MM.1S (cell line): ENCODE measurements at regions not wholly inside any gene's neighbourhood (a gene's known extent, or its start where the extent isn't known, plus 50 kb on each side); places are given as distances from the start of the nearest gene placed in this dataset.

Source experiments
- DNase-seq: peaks from one replicate; pipeline ENCODE4 v3.0.0-alpha.2; 2015
- H2AFZ ChIP-seq: fragments of 300-600 bp; sonication (generic); 2 replicates; pipeline ENCODE4 v1.6.0; 2016; ENCODE audit warnings: antibody characterized with exemption, low read length
- H3F3A ChIP-seq: fragments of 300-600 bp; sonication (generic); 2 replicates; pipeline ENCODE4 v1.6.1; 2016; ENCODE audit warnings: mild to moderate bottlenecking, antibody characterized with exemption, low read length, moderate library complexity, mixed read lengths; ENCODE audit not compliant: insufficient read depth
- H3K27ac ChIP-seq: fragments of 300-600 bp; sonication (generic); 2 replicates; pipeline ENCODE4 v1.5.1; 2016; ENCODE audit warnings: mild to moderate bottlenecking, low read length
- H3K27me3 ChIP-seq: fragments of 300-600 bp; sonication (generic); replicated peaks from 2 replicates; pipeline ENCODE4 v1.6.0; 2016; ENCODE audit warnings: low read length; ENCODE audit not compliant: insufficient read depth
- H3K36me3 ChIP-seq: fragments of 300-600 bp; sonication (generic); replicated peaks from 2 replicates; pipeline ENCODE4 v1.6.1; 2016; ENCODE audit warnings: mild to moderate bottlenecking, low read length, mixed read lengths; ENCODE audit not compliant: insufficient read depth
- H3K4me1 ChIP-seq: fragments of 300-600 bp; sonication (generic); 2 replicates; pipeline ENCODE4 v1.6.1; 2016; ENCODE audit warnings: low read length, mixed read lengths
- H3K4me2 ChIP-seq: fragments of 300-600 bp; sonication (generic); 2 replicates; pipeline ENCODE4 v1.6.0; 2016; ENCODE audit warnings: low read depth, low read length
- H3K4me3 ChIP-seq: fragments of 300-600 bp; sonication (generic); 2 replicates; pipeline ENCODE4 v1.5.1; 2016; ENCODE audit warnings: low read length, mixed read lengths
- H3K79me2 ChIP-seq: fragments of 300-600 bp; sonication (generic); 2 replicates; pipeline ENCODE4 v1.6.1; 2016; ENCODE audit warnings: mixed run types, low read length, mixed read lengths
- H3K9ac ChIP-seq: fragments of 300-600 bp; sonication (generic); 2 replicates; pipeline ENCODE4 v1.6.1; 2016; ENCODE audit warnings: low read length, mixed read lengths
- H3K9me2 ChIP-seq: fragments of 300-600 bp; sonication (generic); replicated peaks from 2 replicates; pipeline ENCODE4 v1.6.1; 2016; ENCODE audit warnings: mild to moderate bottlenecking, low read length, mixed read lengths; ENCODE audit not compliant: insufficient read depth
- H3K9me3 ChIP-seq: fragments of 300-600 bp; sonication (generic); replicated peaks from 2 replicates; pipeline ENCODE4 v1.6.1; 2016; ENCODE audit warnings: mild to moderate bottlenecking, low read length, mixed read lengths; ENCODE audit not compliant: insufficient read depth
- H4K20me1 ChIP-seq: fragments of 300-600 bp; sonication (generic); 2 replicates; pipeline ENCODE4 v1.6.1; 2016; ENCODE audit warnings: mild to moderate bottlenecking, low read length, moderate library complexity, mixed read lengths; ENCODE audit not compliant: insufficient read depth
- CTCF ChIP-seq: fragments of 300-600 bp; sonication (generic); IDR thresholded peaks from 2 replicates; pipeline ENCODE4 v1.5.1; 2016; ENCODE audit warnings: antibody characterized with exemption, low read length, mixed read lengths
- EZH2 ChIP-seq: fragments of 300-600 bp; sonication (generic); optimal IDR thresholded peaks from 2 replicates; pipeline ENCODE3; 2017; ENCODE audit warnings: low read depth, mild to moderate bottlenecking, antibody characterized with exemption, low read length, mixed read lengths
- EZH2phosphoT487 ChIP-seq: fragments of 300-600 bp; sonication (generic); IDR thresholded peaks from 2 replicates; pipeline ENCODE4 v1.6.1; 2018; ENCODE audit warnings: antibody characterized with exemption, low read length

DNA sequence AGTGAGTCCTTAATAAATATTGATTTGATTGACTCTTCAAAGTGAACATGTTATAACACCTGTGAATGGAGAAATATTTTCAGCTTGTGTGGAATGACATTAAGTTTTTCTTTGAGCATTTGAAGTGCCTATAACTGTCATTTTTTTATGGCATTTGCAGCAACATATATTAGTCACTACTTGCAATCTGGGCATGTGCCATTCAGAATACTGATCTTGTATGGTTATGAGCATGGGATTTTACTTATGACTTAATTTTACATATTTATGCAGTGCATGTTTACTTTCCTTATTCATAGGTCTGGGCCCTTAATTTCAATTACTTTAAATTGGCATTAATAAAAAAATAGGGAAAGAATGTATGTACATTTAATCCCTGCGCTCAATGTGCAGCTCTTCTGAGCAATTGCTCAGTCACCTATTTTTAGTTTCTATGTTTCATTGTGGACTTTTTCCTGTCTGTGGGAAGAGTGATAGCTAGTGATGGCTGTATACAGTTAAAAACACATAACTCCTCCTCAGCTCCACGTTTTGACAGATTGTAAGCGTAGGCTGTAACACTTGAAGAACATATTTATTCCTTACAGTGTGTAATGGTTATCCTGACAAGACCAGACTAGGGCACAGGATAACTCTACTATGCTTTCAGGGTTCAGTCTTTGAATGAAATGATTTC is 339.6 kb downstream of the SNAPC1 start:
- Histone ChIP-seq H3K9me3 (no peaks in the 10 kb centered on the region), H3F3A (no peaks in the 10 kb centered on the region), H3K4me1 (no peaks in the 10 kb centered on the region), H3K9me2 (no peaks in the 10 kb centered on the region), H3K36me3 (no peaks in the 10 kb centered on the region), H3K27me3 (no peaks in the 10 kb centered on the region), H3K9ac (no peak overlapping the region), H3K27ac (no peak overlapping the region), H3K4me3 (no peak overlapping the region), H3K4me2 (no peak overlapping the region), H2AFZ (no peak overlapping the region), H4K20me1 (no peaks in the 10 kb centered on the region), H3K79me2 (no peaks in the 10 kb centered on the region)
- TF ChIP-seq CTCF (no peak), EZH2phosphoT487 (no peak), EZH2 (no peak)
- DNase-seq = no peak

- H3K27me3 ChIP-seq = no peaks in the 10 kb centered on the region
- TF ChIP-seq EZH2phosphoT487 = no peak
- TF ChIP-seq CTCF = no peak
- TF ChIP-seq EZH2 = no peak
- no peak overlapping the region for H2AFZ ChIP-seq
- no peaks in the 10 kb centered on the region for H3F3A ChIP-seq
- H3K27ac ChIP-seq = no peak overlapping the region
- H4K20me1 ChIP-seq = no peaks in the 10 kb centered on the region
- no peaks in the 10 kb centered on the region for H3K4me1 ChIP-seq
- DNase-seq = no peak
- no peaks in the 10 kb centered on the region for H3K79me2 ChIP-seq
- H3K36me3 ChIP-seq = no peaks in the 10 kb centered on the region
- H3K4me2 ChIP-seq = no peak overlapping the region
- H3K9me2 ChIP-seq = no peaks in the 10 kb centered on the region
- H3K9ac ChIP-seq = no peak overlapping the region
- no peaks in the 10 kb centered on the region for H3K9me3 ChIP-seq
- no peak overlapping the region for H3K4me3 ChIP-seq
These were observed 340.1 kb downstream of the SNAPC1 start for GRCh38 chr14:62102349-62102725.

DNA sequence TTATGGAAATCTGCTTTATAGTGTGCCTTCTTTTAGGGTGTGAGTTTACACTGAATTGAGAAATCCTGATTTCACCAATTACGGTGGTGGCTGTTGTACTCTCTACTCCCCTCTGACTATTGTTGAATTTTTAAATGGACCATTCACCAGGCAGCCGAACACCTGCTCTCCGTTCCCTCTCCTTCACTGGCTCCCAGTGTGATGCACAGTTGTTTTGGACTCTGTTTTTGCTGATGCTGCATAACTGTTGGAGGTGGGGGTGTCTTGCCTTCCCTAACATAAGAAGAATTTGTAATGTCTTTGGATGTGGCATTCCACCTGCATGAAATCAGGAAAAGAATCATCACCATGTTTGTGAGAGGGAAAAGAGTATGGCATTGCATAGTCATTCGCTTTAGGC is 341.2 kb downstream of the SNAPC1 start:
- DNase-seq = no peak
- Histone ChIP-seq H3K36me3 (no peaks in the 10 kb centered on the region), H4K20me1 (no peaks in the 10 kb centered on the region), H2AFZ (no peak overlapping the region), H3F3A (no peaks in the 10 kb centered on the region), H3K4me3 (no peak overlapping the region), H3K9ac (no peak overlapping the region), H3K27ac (no peak overlapping the region), H3K4me2 (no peak overlapping the region), H3K9me2 (no peaks in the 10 kb centered on the region), H3K27me3 (no peaks in the 10 kb centered on the region), H3K4me1 (no peaks in the 10 kb centered on the region), H3K79me2 (no peaks in the 10 kb centered on the region), H3K9me3 (no peaks in the 10 kb centered on the region)
- no peak for TF ChIP-seq CTCF
- no peak for TF ChIP-seq EZH2
- no peak for TF ChIP-seq EZH2phosphoT487
